Stimulated activated memory B cell treated with anti-CD40 and anti-IgM and Interleukin-4, amounts not matched to agents 10 μg/mL and 1 μg/mL and 100 μg/mL, for 72 hours (primary cell): ENCODE measurements at regions not wholly inside any gene's neighbourhood (a gene's known extent, or its start where the extent isn't known, plus 50 kb on each side); places are given as distances from the start of the nearest gene placed in this dataset.

Experiments used
- ATAC-seq: fragments of 150-1000 bp; cut with Tn5 transposase; 2 replicates; pipeline ENCODE4 v1.10.0; 2021
- H3K27ac Mint-ChIP-seq: one replicate; pipeline ENCODE4 v1.8.0; 2022; ENCODE audit warnings: mild to moderate bottlenecking, mixed read lengths
- H3K27me3 Mint-ChIP-seq: one replicate; pipeline ENCODE4 v1.8.0; 2022; ENCODE audit warnings: mixed read lengths
- H3K36me3 Mint-ChIP-seq: one replicate; pipeline ENCODE4 v1.8.0; 2022; ENCODE audit warnings: mixed read lengths
- H3K4me1 Mint-ChIP-seq: one replicate; pipeline ENCODE4 v1.8.0; 2022; ENCODE audit warnings: mixed read lengths
- H3K4me3 Mint-ChIP-seq: one replicate; pipeline ENCODE4 v1.8.0; 2022; ENCODE audit warnings: mild to moderate bottlenecking, moderate library complexity, mixed read lengths
- H3K9me3 Mint-ChIP-seq: one replicate; pipeline ENCODE4 v1.8.0; 2022; ENCODE audit warnings: mixed read lengths

DNA sequence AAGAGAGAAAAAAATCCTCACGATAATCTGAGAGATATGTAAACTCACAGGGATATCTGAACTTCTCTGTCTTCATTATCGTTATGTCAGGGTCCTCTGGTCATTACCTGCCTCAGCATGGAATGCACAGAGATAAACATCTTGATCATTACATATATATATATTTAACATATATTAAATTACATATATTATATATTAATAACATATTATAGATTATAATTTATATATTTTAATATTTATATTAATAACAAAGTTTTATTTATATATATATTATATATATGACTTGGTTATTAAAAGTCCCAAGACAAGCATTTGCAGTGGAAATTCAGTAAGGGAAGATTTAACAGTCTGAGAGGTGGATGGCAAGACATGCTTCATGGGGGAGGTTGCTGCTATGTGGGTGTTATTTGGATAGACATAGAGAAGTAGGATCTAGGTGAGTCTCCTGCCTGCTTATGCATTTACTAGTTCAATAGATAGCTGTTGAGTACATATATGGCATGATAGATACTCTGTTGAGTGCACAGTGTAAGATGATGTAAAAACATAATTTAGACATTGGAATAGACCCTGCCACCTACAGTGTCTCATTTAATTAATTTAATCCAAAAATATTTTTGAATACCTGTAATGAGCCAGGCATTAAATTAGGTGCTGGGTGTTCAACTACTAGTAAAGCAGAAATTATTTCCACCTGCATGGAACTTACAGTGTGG is 255.2 kb downstream of the RAD51AP2 start:
- no peaks in the 10 kb centered on the region for H3K36me3 Mint-ChIP-seq
- no peaks in the 10 kb centered on the region for H3K4me1 Mint-ChIP-seq
- no peak overlapping the region for H3K27ac Mint-ChIP-seq
- no peak for ATAC-seq
- H3K9me3 Mint-ChIP-seq = no peaks in the 10 kb centered on the region
- H3K27me3 Mint-ChIP-seq = no peaks in the 10 kb centered on the region
- H3K4me3 Mint-ChIP-seq = no peak overlapping the region

DNA sequence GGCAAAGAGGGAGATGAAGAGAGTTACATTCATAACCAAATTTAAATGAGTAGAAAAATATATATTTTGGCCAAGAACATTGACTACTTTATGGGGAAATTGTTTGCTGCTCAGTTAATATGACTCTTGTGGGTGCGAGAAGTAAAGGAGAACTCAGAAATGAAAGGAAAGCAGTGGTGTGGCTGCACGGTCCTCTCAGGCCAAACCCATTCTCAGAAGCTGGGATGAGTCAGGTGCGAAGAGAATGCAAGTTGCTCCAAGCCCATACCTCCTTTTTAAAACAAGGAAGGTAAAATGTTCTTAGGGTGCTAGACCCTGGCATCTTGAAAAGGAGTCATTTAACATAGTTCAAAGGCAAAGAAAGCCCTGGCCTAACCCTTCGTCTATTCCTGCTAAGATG is 258.6 kb downstream of the RAD51AP2 start:
- no peak overlapping the region for H3K27ac Mint-ChIP-seq
- no peak for ATAC-seq

GRCh38 chr2:17258861-17259260 is 259.4 kb downstream of the RAD51AP2 start:
- Mint-ChIP-seq H3K27me3 (no peaks in the 10 kb centered on the region), H3K36me3 (no peaks in the 10 kb centered on the region), H3K4me1 (peaks cover 7% of the 10 kb centered on the region), H3K27ac (no peak overlapping the region), H3K4me3 (no peak overlapping the region), H3K9me3 (no peaks in the 10 kb centered on the region)
- ATAC-seq = no peak

More for the DNA sequence above, 258.6 kb downstream of the RAD51AP2 start:
- Mint-ChIP-seq H3K4me3 (no peak overlapping the region), H3K36me3 (no peaks in the 10 kb centered on the region), H3K4me1 (peaks cover 7% of the 10 kb centered on the region), H3K9me3 (no peaks in the 10 kb centered on the region), H3K27me3 (no peaks in the 10 kb centered on the region)

DNA sequence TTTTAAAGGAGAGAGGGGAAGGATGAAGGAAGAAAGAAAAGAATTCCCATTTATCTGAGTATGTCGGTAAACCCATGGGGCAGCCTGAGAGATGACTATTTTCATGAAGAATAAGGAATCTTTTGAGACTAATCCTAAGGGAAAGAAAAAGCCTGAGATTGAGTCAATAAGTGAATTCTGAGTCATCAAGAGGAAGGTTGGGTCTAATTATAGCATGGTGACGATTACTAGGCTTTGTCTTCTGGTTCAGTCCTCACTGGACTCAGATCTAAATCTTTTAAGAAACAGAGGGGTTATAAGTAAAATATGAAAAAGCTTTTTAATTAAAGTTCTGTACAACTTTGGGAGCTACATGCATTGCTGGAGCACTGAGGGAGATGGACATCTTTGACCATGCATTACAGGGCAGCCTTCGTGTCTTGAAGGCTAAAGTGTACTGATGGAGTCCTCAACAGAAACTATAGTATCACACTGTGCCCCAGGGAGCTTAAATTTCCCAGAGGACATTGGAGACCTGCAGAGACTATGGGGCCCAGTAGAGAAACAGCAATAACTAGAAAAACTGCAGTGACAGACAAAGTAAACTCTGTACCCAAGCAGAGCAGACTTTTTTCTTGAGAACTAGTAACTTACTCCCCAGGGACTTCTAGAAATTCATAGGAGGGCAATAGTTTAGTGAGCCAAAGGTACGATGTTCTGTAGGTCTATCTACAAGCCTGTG is 260.9 kb downstream of the RAD51AP2 start:
- H3K36me3 Mint-ChIP-seq = no peaks in the 10 kb centered on the region
- H3K27me3 Mint-ChIP-seq = no peaks in the 10 kb centered on the region
- no peak overlapping the region for H3K4me3 Mint-ChIP-seq
- H3K4me1 Mint-ChIP-seq = peaks cover 7% of the 10 kb centered on the region
- no peaks in the 10 kb centered on the region for H3K9me3 Mint-ChIP-seq
- ATAC-seq = peak; percentile 77
- no peak overlapping the region for H3K27ac Mint-ChIP-seq

DNA sequence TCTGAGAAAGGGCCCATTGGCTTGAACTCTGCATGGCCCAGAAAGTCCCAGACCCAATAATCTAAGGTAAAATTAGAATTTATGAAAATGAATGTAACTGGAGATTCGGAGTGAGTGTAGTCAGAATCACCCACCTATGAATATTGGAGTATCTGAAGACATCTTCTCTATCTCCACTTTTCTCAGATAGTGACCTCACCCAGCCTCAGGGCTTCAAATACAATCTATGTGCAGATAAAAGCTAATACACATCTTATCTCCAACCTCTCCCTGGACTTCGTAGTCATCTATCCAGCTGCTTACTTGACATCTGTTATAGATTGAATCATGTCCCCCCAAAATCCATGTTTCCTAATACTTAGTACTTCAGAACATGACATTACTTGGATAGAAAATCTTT is 263.2 kb downstream of the RAD51AP2 start:
- H3K27ac Mint-ChIP-seq = no peak overlapping the region
- no peak for ATAC-seq
- peaks cover 13% of the 10 kb centered on the region for H3K4me1 Mint-ChIP-seq
- H3K27me3 Mint-ChIP-seq = no peaks in the 10 kb centered on the region
- no peak overlapping the region for H3K4me3 Mint-ChIP-seq
- peaks cover 2% of the 10 kb centered on the region for H3K9me3 Mint-ChIP-seq
- H3K36me3 Mint-ChIP-seq = no peaks in the 10 kb centered on the region

- Mint-ChIP-seq H3K4me1 (peaks cover 13% of the 10 kb centered on the region), H3K27me3 (no peaks in the 10 kb centered on the region), H3K4me3 (no peak overlapping the region), H3K36me3 (no peaks in the 10 kb centered on the region), H3K27ac (no peak overlapping the region), H3K9me3 (peaks cover 2% of the 10 kb centered on the region)
- no peak for ATAC-seq
Measured at GRCh38 chr2:17254421-17254820, 263.8 kb downstream of the RAD51AP2 start.

DNA sequence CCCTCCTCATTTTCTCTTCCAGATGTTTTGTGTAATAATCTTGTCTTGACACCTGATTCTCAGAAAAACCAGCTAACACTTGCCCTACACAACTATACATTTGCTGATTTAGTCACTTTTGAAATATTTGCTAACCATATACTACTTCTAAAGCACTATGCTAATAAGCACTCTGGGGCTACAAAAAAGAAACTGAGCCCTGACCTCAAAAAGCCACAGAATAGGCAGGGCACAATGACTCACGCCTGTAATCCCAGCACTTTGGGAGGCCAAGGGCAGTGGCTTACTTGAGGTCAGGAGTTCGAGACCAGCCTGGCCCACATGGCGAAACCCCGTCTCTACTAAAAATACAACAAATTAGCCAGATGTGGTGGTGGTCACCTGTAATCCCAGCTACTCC is 266.0 kb downstream of the RAD51AP2 start:
- no peaks in the 10 kb centered on the region for H3K36me3 Mint-ChIP-seq
- H3K4me1 Mint-ChIP-seq = peaks cover 11% of the 10 kb centered on the region
- H3K27me3 Mint-ChIP-seq = no peaks in the 10 kb centered on the region
- H3K4me3 Mint-ChIP-seq = no peak overlapping the region
- ATAC-seq = no peak
- H3K9me3 Mint-ChIP-seq = peaks cover 2% of the 10 kb centered on the region
- no peak overlapping the region for H3K27ac Mint-ChIP-seq

DNA sequence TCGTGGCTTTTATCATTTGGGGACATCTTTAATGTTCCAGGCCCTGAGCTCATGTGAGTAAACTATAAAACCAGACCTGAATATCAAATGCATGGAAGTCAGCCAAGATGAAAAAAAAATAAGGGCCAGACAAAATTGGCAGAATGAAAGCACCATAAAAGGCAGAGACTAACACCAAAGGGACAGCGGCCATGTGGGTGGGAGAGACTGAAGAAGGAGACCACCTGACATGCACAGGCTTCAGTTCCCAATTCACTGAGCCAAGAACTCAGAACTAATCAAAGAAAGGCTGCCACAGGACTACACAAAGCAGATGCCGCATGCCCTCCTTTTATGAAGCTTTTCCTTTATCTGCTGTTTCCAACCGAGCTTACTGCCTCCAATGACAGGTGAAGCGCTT is 267.1 kb downstream of the RAD51AP2 start:
- no peak overlapping the region for H3K4me3 Mint-ChIP-seq
- no peak for ATAC-seq

GRCh38 chr2:17249249-17249648 is 269.0 kb downstream of the RAD51AP2 start:
- Mint-ChIP-seq H3K9me3 (peaks cover 2% of the 10 kb centered on the region), H3K27ac (no peak overlapping the region), H3K4me1 (peaks cover 6% of the 10 kb centered on the region), H3K36me3 (no peaks in the 10 kb centered on the region), H3K27me3 (no peaks in the 10 kb centered on the region), H3K4me3 (no peak overlapping the region)
- ATAC-seq = no peak

More for the DNA sequence above, 267.1 kb downstream of the RAD51AP2 start:
- Mint-ChIP-seq H3K27me3 (no peaks in the 10 kb centered on the region), H3K36me3 (no peaks in the 10 kb centered on the region), H3K9me3 (peaks cover 2% of the 10 kb centered on the region), H3K27ac (no peak overlapping the region), H3K4me1 (peaks cover 6% of the 10 kb centered on the region)

GRCh38 chr2:17245906-17246305 is 272.3 kb downstream of the RAD51AP2 start:
- no peaks in the 10 kb centered on the region for H3K36me3 Mint-ChIP-seq
- H3K27ac Mint-ChIP-seq = no peak overlapping the region
- no peak for ATAC-seq
- H3K9me3 Mint-ChIP-seq = peaks cover 2% of the 10 kb centered on the region
- H3K27me3 Mint-ChIP-seq = no peaks in the 10 kb centered on the region
- H3K4me3 Mint-ChIP-seq = no peak overlapping the region
- H3K4me1 Mint-ChIP-seq = peaks cover 5% of the 10 kb centered on the region

DNA sequence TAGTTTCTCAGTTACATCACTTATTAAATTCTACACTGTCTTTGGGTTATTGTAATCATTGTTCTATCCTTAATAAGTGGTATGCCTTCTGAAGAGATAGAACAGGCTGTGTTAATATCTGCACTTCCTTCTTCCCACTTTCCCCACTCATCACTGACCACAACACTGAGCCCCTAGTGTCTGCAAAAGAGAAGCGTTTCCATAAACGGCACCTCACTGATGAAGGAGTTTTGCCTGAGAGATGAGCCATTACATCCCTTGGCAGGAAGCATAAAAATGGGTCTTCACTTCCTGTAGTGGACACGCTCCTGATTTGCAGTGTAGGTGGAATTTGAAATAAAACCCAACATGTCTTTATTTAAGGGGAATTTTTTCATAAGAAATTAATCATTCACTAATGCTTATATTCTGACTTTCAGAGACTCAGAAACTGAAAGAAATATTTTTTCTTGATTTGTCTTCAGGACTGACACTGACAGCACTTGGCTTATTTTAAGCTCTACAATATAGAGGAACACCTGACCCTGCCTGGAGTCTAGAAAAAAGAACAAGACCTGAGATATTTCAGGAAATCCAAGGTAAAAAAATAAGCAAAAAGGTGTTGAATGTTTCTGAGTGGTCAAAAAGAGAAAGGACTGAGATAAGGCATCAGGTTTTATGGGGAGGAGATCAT is 275.3 kb downstream of the RAD51AP2 start:
- H3K4me1 Mint-ChIP-seq = no peaks in the 10 kb centered on the region
- no peak overlapping the region for H3K27ac Mint-ChIP-seq
- H3K36me3 Mint-ChIP-seq = no peaks in the 10 kb centered on the region
- no peaks in the 10 kb centered on the region for H3K9me3 Mint-ChIP-seq
- no peak for ATAC-seq
- no peaks in the 10 kb centered on the region for H3K27me3 Mint-ChIP-seq
- no peak overlapping the region for H3K4me3 Mint-ChIP-seq

DNA sequence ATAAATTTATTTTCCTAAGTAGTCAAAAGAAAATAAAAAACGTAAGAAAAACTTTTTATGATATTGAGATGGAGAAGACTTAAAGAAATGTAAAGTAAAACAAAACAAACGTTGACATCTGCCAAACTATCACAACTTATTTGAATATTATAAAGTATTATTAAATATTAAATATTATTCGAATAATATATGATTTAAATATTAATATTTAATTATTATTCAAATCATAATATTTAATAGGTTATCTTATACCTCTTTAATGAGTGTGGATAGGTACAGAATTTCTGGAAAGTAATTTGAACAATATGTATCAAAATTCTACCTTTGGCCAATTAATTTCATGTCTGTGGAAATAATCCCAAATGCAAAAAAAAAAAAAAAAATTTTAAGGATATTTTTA is 278.7 kb downstream of the RAD51AP2 start:
- no peak for ATAC-seq
- Mint-ChIP-seq H3K4me3 (no peak overlapping the region), H3K36me3 (no peaks in the 10 kb centered on the region), H3K27me3 (no peaks in the 10 kb centered on the region), H3K4me1 (no peaks in the 10 kb centered on the region), H3K9me3 (peaks cover 5% of the 10 kb centered on the region), H3K27ac (no peak overlapping the region)

DNA sequence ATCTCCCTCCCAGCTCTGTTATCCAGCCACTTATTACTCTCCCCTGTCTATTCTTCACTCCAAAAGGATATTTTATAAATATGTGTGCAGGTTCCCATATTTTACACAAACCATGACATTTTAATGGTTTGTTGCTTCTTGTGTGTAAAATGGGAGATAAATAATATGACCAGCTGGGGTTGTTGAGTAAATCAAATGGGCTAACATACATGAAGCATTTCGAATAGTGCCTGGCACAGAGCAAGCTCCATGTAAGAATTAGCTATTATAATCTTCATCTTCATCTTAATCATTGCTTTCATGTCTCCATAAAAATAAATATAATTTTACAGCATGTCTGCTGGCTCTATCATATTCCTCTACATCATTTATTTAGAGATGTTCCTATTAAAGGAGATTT is 283.1 kb downstream of the RAD51AP2 start:
- ATAC-seq = no peak

DNA sequence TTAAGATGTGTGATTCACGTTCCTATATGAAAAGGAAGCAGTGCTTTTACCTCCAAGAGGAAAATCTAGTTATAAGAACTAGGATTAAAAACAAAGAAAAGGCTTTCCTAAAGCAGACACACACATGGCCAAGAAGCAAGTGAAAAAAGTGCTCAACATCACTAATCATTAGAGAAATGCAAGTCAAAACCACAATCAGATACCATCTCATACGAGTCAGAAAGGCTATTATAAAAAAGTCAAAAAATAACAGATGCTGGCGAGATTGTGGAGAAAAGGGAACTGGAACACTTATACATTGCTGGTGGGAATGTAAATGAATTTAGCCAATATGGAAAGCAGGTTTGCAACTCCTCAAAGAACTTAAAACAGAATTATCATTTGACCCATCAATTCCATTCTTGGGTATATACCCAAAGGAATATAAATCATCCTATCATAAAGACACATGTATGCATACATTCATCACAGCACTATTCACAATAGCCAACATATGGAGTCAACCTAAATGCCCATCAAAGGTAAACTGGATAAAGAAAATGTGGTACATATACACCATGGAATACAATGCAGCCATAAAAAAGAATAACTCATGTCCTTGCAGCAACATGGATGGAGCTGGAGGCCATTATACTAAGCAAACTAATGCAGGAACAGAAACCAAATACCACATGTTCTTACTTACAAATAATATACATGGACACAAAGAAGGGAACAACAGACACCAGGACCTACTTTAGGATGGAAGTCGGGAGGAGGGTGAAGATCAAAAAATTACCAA is 285.3 kb downstream of the RAD51AP2 start:
- H3K4me1 Mint-ChIP-seq = no peaks in the 10 kb centered on the region
- H3K27ac Mint-ChIP-seq = no peak overlapping the region
- H3K4me3 Mint-ChIP-seq = no peak overlapping the region
- H3K9me3 Mint-ChIP-seq = peaks cover 10% of the 10 kb centered on the region
- no peaks in the 10 kb centered on the region for H3K27me3 Mint-ChIP-seq
- ATAC-seq = no peak
- no peaks in the 10 kb centered on the region for H3K36me3 Mint-ChIP-seq

More for the DNA sequence above, 283.1 kb downstream of the RAD51AP2 start:
- Mint-ChIP-seq H3K4me3 (no peak overlapping the region), H3K36me3 (no peaks in the 10 kb centered on the region), H3K27ac (no peak overlapping the region), H3K9me3 (peaks cover 10% of the 10 kb centered on the region), H3K4me1 (no peaks in the 10 kb centered on the region), H3K27me3 (no peaks in the 10 kb centered on the region)

- H3K27ac Mint-ChIP-seq = no peak overlapping the region
Measured at GRCh38 chr2:17231394-17231965, 286.8 kb downstream of the RAD51AP2 start.

More at GRCh38 chr2:17231394-17231965, 286.8 kb downstream of the RAD51AP2 start:
- ATAC-seq = no peak
- no peaks in the 10 kb centered on the region for H3K27me3 Mint-ChIP-seq
- peaks cover 8% of the 10 kb centered on the region for H3K9me3 Mint-ChIP-seq
- H3K4me3 Mint-ChIP-seq = no peak overlapping the region
- H3K4me1 Mint-ChIP-seq = no peaks in the 10 kb centered on the region
- H3K36me3 Mint-ChIP-seq = no peaks in the 10 kb centered on the region
